Suprapubic skin (tissue), 4 donors: ENCODE measurements at regions not wholly inside any gene's neighbourhood (a gene's known extent, or its start where the extent isn't known, plus 50 kb on each side); places are given as distances from the start of the nearest gene placed in this dataset.

Source experiments
- POLR2A ChIP-seq, 2 donors: fragments of 450-650 bp; IDR thresholded peaks; one replicate each; pipeline ENCODE4 v1.6.1; 2017; ENCODE audit warnings: antibody characterized with exemption in 2 of 2, mild to moderate bottlenecking in 2 of 2, moderate library complexity in 2 of 2
- POLR2AphosphoS5 ChIP-seq, 3 donors: sonication (generic); formaldehyde crosslinking; IDR thresholded peaks; one replicate each; pipeline ENCODE4 v1.6.1; 2017; ENCODE audit warnings: antibody characterized with exemption in 3 of 3
- TF ChIP-seq, protein P1 (sequence below), 2 donors: fragments of 200-600 bp in 1 of 2; fragments of 450-650 bp in 1 of 2; sonication (generic) in 1 of 2; IDR thresholded peaks; one replicate each; pipeline ENCODE4 v1.5.1; 2016 to 2019; ENCODE audit warnings: antibody characterized with exemption in 2 of 2, mild to moderate bottlenecking in 1 of 2, moderate library complexity in 1 of 2

DNA sequence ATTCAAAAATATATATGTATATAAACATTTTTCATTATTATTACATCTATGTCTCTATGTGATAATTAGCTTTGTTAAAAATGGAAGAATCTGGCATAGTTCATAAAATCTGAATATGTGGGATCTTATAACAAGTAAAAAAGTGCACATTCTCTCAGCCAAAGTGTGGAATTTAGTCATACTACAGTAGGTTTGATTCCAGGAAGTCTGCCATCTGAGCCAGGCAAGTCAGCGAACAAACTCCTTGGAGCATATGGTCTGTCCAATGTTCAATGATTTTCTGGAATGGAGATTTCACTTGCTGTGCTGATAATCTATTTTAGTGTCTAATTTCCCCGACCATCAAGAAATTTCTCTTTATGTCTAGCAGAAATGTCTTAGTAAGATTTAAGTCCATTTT, 1033.2 kb upstream of the NXPH2 start:
- TF ChIP-seq, protein P1, sequence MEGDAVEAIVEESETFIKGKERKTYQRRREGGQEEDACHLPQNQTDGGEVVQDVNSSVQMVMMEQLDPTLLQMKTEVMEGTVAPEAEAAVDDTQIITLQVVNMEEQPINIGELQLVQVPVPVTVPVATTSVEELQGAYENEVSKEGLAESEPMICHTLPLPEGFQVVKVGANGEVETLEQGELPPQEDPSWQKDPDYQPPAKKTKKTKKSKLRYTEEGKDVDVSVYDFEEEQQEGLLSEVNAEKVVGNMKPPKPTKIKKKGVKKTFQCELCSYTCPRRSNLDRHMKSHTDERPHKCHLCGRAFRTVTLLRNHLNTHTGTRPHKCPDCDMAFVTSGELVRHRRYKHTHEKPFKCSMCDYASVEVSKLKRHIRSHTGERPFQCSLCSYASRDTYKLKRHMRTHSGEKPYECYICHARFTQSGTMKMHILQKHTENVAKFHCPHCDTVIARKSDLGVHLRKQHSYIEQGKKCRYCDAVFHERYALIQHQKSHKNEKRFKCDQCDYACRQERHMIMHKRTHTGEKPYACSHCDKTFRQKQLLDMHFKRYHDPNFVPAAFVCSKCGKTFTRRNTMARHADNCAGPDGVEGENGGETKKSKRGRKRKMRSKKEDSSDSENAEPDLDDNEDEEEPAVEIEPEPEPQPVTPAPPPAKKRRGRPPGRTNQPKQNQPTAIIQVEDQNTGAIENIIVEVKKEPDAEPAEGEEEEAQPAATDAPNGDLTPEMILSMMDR (IDR thresholded peaks at IDR 0.05), result no peak
- TF ChIP-seq POLR2A (IDR thresholded peaks at IDR 0.05), result no peak
- TF ChIP-seq POLR2AphosphoS5 (IDR thresholded peaks at IDR 0.05), result no peak
